ENCODE measurements at regions not wholly inside any gene's neighbourhood (a gene's known extent, or its start where the extent isn't known, plus 50 kb on each side); places are given as distances from the start of the nearest gene placed in this dataset.

- no peak for TF ChIP-seq EP300 (IDR thresholded peaks at IDR 0.05; ENCODE audit: low read depth)
- no peak for TF ChIP-seq POLR2A (IDR thresholded peaks at IDR 0.05)
- TF ChIP-seq, protein P1, sequence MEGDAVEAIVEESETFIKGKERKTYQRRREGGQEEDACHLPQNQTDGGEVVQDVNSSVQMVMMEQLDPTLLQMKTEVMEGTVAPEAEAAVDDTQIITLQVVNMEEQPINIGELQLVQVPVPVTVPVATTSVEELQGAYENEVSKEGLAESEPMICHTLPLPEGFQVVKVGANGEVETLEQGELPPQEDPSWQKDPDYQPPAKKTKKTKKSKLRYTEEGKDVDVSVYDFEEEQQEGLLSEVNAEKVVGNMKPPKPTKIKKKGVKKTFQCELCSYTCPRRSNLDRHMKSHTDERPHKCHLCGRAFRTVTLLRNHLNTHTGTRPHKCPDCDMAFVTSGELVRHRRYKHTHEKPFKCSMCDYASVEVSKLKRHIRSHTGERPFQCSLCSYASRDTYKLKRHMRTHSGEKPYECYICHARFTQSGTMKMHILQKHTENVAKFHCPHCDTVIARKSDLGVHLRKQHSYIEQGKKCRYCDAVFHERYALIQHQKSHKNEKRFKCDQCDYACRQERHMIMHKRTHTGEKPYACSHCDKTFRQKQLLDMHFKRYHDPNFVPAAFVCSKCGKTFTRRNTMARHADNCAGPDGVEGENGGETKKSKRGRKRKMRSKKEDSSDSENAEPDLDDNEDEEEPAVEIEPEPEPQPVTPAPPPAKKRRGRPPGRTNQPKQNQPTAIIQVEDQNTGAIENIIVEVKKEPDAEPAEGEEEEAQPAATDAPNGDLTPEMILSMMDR (IDR thresholded peaks at IDR 0.05), result no peak
- TF ChIP-seq POLR2AphosphoS5 (IDR thresholded peaks at IDR 0.05), result no peak
- 65 to 88% methylated on average over 2 of the region's 2 CpGs for WGBS, 2 donors (ENCODE audit: low coverage in 1 of 2)
- intact Hi-C loops (cut with DNase I; ENCODE audit: low total_unique reads) (no loop called here), in situ Hi-C loops (cut with MboI; ENCODE audit: low pct_ligation_motif_present in 1 of 4, low pct_unique_long_range_greater_than_20kb in 1 of 4, low sequenced_read_pairs in 3 of 4) (no loop called here)
- no peak for DNase-seq
- H3K9me3 ChIP-seq, result no peaks in the 10 kb centered on the region
- H3K27me3 ChIP-seq, result no peaks in the 10 kb centered on the region
- H3K4me1 ChIP-seq, result no peaks in the 10 kb centered on the region
- H3K4me3 ChIP-seq, result no peak overlapping the region
- H3K36me3 ChIP-seq, result no peaks in the 10 kb centered on the region
- no peak overlapping the region for H3K27ac ChIP-seq
These were observed 642.1 kb upstream of the ID2 start for GRCh38 chr2:8039732-8040131.

DNA sequence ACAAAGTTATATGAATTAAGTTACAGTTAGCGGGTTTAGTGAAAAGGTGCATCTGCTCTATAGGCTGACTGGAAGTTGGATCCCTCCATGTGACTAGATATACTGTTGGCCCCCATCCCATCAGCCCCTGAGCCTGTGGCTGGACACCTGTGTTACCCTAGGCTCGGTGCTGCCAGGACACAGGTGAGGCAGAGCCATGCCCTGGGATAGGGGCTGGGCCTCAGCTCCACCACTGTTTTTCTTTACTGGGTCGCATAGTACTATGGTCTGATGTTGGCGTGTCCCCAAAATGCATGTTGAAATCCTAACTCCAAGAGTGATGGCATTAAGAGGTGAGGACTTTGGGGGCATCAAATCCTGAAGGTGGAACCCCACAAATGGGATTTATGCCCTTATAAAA is 638.6 kb upstream of the ID2 start:
- Histone ChIP-seq H3K27ac (no peak overlapping the region), H3K4me3 (no peak overlapping the region), H3K9me3 (no peaks in the 10 kb centered on the region), H3K36me3 (no peaks in the 10 kb centered on the region), H3K27me3 (no peaks in the 10 kb centered on the region), H3K4me1 (no peaks in the 10 kb centered on the region)
- TF ChIP-seq, protein P1 (IDR thresholded peaks at IDR 0.05), result no peak
- no peak for TF ChIP-seq EP300 (IDR thresholded peaks at IDR 0.05; ENCODE audit: low read depth)
- TF ChIP-seq POLR2AphosphoS5 (IDR thresholded peaks at IDR 0.05), result no peak
- TF ChIP-seq POLR2A (IDR thresholded peaks at IDR 0.05), result no peak
- 98 to 100% methylated on average over 1 to 4 of the region's 4 CpGs for WGBS, 2 donors (ENCODE audit: low coverage in 1 of 2)
- in situ Hi-C loops (cut with MboI; ENCODE audit: low pct_ligation_motif_present in 1 of 4, low pct_unique_long_range_greater_than_20kb in 1 of 4, low sequenced_read_pairs in 3 of 4) (no loop called here), intact Hi-C loops (cut with DNase I; ENCODE audit: low total_unique reads) (no loop called here)
- no peak for DNase-seq

DNA sequence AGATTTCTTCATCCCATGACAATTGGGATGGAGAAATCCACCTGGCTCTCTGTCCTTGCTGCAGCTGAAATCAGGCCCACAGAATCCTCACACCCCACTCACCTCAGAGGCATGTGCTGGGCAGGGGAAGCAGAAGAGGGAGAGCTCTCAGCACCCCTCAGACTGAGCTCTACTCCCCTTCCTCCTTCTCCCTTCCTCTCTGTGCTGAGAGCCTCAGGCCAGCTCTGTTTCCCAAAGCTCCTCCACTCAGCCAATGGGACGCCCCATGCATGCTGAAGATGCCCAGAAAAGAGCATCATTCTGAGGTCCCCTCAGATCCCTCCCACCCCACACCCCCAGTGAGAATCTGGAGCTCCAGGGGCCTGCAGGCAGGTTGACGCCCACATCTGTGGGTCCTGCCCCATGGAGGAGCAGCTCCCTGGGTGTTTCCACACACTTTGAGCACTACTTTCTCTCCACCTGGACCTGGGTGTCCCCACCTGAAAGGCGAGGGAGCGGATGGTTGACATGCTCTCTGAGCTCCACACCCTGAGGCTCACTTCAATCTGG is 637.7 kb upstream of the ID2 start:
- H3K4me3 ChIP-seq, result no peak overlapping the region
- H3K9me3 ChIP-seq, result no peaks in the 10 kb centered on the region
- DNase-seq, result no peak
- intact Hi-C loops (cut with DNase I; ENCODE audit: low total_unique reads) (no loop called here), in situ Hi-C loops (cut with MboI; ENCODE audit: low pct_ligation_motif_present in 1 of 4, low pct_unique_long_range_greater_than_20kb in 1 of 4, low sequenced_read_pairs in 3 of 4) (no loop called here)
- no peaks in the 10 kb centered on the region for H3K27me3 ChIP-seq
- 83% methylated on average over 4 of the region's 4 CpGs; no CpG with 5 or more reads in 1 of the 2 donors for WGBS, 2 donors (ENCODE audit: low coverage in 1 of 2)
- H3K27ac ChIP-seq, result no peak overlapping the region
- no peaks in the 10 kb centered on the region for H3K36me3 ChIP-seq
- H3K4me1 ChIP-seq, result no peaks in the 10 kb centered on the region
- TF ChIP-seq POLR2A (IDR thresholded peaks at IDR 0.05) (no peak), POLR2AphosphoS5 (IDR thresholded peaks at IDR 0.05) (no peak), EP300 (IDR thresholded peaks at IDR 0.05; ENCODE audit: low read depth) (no peak)
- TF ChIP-seq, protein P1 (IDR thresholded peaks at IDR 0.05), result no peak

- Histone ChIP-seq H3K27me3 (no peaks in the 10 kb centered on the region), H3K4me1 (no peaks in the 10 kb centered on the region), H3K36me3 (no peaks in the 10 kb centered on the region), H3K27ac (no peak overlapping the region), H3K9me3 (no peaks in the 10 kb centered on the region), H3K4me3 (no peak overlapping the region)
- in situ Hi-C loops (cut with MboI; ENCODE audit: low pct_ligation_motif_present in 1 of 4, low pct_unique_long_range_greater_than_20kb in 1 of 4, low sequenced_read_pairs in 3 of 4) (no loop called here), intact Hi-C loops (cut with DNase I; ENCODE audit: low total_unique reads) (no loop called here)
- WGBS, 2 donors (ENCODE audit: low coverage in 1 of 2), result 92 to 93% methylated on average over 6 of the region's 6 CpGs
- TF ChIP-seq, protein P1 (IDR thresholded peaks at IDR 0.05), result no peak
- TF ChIP-seq EP300 (IDR thresholded peaks at IDR 0.05; ENCODE audit: low read depth), result no peak
- TF ChIP-seq POLR2A (IDR thresholded peaks at IDR 0.05), result no peak
- TF ChIP-seq POLR2AphosphoS5 (IDR thresholded peaks at IDR 0.05), result no peak
- DNase-seq, result no peak
These were observed 636.7 kb upstream of the ID2 start for GRCh38 chr2:8045081-8045614.
